ENCODE measurements at regions not wholly inside any gene's neighbourhood (a gene's known extent, or its start where the extent isn't known, plus 50 kb on each side); places are given as distances from the start of the nearest gene placed in this dataset.

DNA sequence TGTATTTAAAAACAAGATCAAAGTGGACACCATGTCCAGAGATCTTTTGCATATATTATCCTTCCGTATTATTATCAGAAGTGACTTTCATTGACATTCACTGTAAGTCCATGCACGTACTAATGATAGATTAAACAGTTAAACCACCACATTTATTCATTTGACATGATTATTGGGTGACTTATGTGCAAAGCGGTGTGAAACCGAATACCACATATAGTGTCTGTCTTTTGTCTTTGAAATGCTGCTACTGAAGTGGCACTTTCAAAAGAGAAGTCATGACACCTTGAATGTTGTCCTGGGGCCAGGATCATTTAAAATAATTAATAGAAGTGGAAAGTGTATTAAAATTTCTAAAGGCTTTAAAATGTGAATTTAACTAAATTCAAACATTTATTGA lies 100.1 kb downstream of the ERCC5 start:
- no peak for TF ChIP-seq CTCF (IDR thresholded peaks at IDR 0.05)
- TF ChIP-seq POLR2A (IDR thresholded peaks at IDR 0.05) = no peak
